GM23248 (cell line): ENCODE measurements at regions not wholly inside any gene's neighbourhood (a gene's known extent, or its start where the extent isn't known, plus 50 kb on each side); places are given as distances from the start of the nearest gene placed in this dataset.

Source experiments
- DNase-seq: peaks from one replicate; pipeline ENCODE4 v3.0.0-alpha.2; 2015
- H2AFZ ChIP-seq: fragments of 200-600 bp; sonication (generic); 2 replicates; pipeline ENCODE4 v1.6.1; 2016; ENCODE audit warnings: antibody characterized with exemption
- H3F3A ChIP-seq: fragments of 200-600 bp; sonication (generic); 2 replicates; pipeline ENCODE4 v1.6.1; 2016; ENCODE audit warnings: mild to moderate bottlenecking, antibody characterized with exemption, mixed run types; ENCODE audit not compliant: insufficient read depth
- H3K27ac ChIP-seq: fragments of 200-600 bp; sonication (generic); 2 replicates; pipeline ENCODE4 v1.5.1; 2016; ENCODE audit warnings: mild to moderate bottlenecking
- H3K27me3 ChIP-seq: fragments of 200-600 bp; sonication (generic); replicated peaks from 2 replicates; pipeline ENCODE4 v1.6.1; 2016; ENCODE audit warnings: mild to moderate bottlenecking; ENCODE audit not compliant: insufficient read depth
- H3K36me3 ChIP-seq: fragments of 200-600 bp; sonication (generic); 2 replicates; pipeline ENCODE4 v1.6.1; 2016; ENCODE audit warnings: low read depth, mild to moderate bottlenecking
- H3K4me1 ChIP-seq: fragments of 200-600 bp; sonication (generic); 2 replicates; pipeline ENCODE4 v1.6.1; 2016; ENCODE audit warnings: mild to moderate bottlenecking; ENCODE audit not compliant: insufficient read depth
- H3K4me2 ChIP-seq: fragments of 200-600 bp; sonication (generic); one replicate; pipeline ENCODE4 v1.6.1; 2016; ENCODE audit warnings: mild to moderate bottlenecking; ENCODE audit not compliant: unreplicated experiment
- H3K4me3 ChIP-seq: fragments of 200-600 bp; sonication (generic); 2 replicates; pipeline ENCODE4 v1.5.1; 2016; ENCODE audit warnings: mild to moderate bottlenecking
- H3K79me2 ChIP-seq: fragments of 200-600 bp; sonication (generic); 2 replicates; pipeline ENCODE4 v1.6.1; 2016; ENCODE audit warnings: mild to moderate bottlenecking; ENCODE audit not compliant: insufficient read depth
- H3K9ac ChIP-seq: fragments of 200-600 bp; sonication (generic); 2 replicates; pipeline ENCODE4 v1.6.1; 2016; ENCODE audit warnings: mild to moderate bottlenecking
- H3K9me2 ChIP-seq: fragments of 200-600 bp; sonication (generic); 2 replicates; pipeline ENCODE4 v1.6.1; 2016; ENCODE audit warnings: mixed run types, mild to moderate bottlenecking, moderate library complexity; ENCODE audit not compliant: insufficient read depth
- H3K9me3 ChIP-seq: fragments of 200-600 bp; sonication (generic); one replicate; pipeline ENCODE4 v1.6.1; 2017; ENCODE audit warnings: low read depth
- H4K20me1 ChIP-seq: fragments of 200-600 bp; sonication (generic); 2 replicates; pipeline ENCODE4 v1.6.0; 2016; ENCODE audit not compliant: insufficient read depth
- EZH2 ChIP-seq: fragments of 200-600 bp; sonication (generic); IDR thresholded peaks from 2 replicates; pipeline ENCODE4 v1.6.1; 2018; ENCODE audit warnings: antibody characterized with exemption, mild to moderate bottlenecking; ENCODE audit not compliant: insufficient read depth, poor library complexity, severe bottlenecking
- EZH2phosphoT487 ChIP-seq: fragments of 200-600 bp; sonication (generic); IDR thresholded peaks from 2 replicates; pipeline ENCODE4 v1.6.1; 2018; ENCODE audit warnings: antibody characterized with exemption, moderate library complexity, mild to moderate bottlenecking, low read depth; ENCODE audit not compliant: insufficient read depth
- WGBS, 2 experiments: methylation state at CpG; one replicate each; pipeline ENCODE4 v1.1.6; 2015 to 2017; ENCODE audit warnings: low lambda C conversion rate in 2 of 2, low coverage in 1 of 2; ENCODE audit errors: missing lambda C conversion rate in 2 of 2; 5-methylcytosine and 5-hydroxymethylcytosine counted together
- in situ Hi-C: fragments of 300-500 bp; cut with MboI; formaldehyde crosslinking; loops from 2 replicates; pipeline ENCODE4 v1.15.0; 2020

DNA sequence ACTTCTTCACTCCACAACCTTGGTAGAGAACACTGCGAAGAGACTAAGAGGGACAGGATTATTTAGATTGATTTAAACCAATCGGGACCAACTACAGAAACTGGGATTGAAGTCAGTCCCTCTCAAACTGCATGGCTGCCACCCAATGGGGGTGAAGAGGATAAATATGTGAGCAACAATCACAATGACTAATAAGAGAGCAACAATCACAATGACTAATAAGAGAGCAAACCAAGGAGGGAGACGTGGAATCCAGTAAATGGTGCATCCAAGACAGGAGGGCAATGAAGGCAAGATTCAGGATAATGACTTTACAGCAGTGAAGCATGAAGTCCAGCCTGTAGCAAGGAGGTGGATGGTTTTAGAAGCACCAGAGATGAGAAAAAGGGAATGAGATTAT, 322.8 kb downstream of the TTLL7 start:
- Histone ChIP-seq H3K27ac (no peak overlapping the region), H3K4me3 (no peak overlapping the region), H3K9ac (no peak overlapping the region), H3K9me2 (no peaks in the 10 kb centered on the region), H3K79me2 (no peaks in the 10 kb centered on the region), H3K4me2 (no peak overlapping the region), H3K9me3 (no peaks in the 10 kb centered on the region), H4K20me1 (no peaks in the 10 kb centered on the region), H3K27me3 (no peaks in the 10 kb centered on the region), H3F3A (no peaks in the 10 kb centered on the region), H3K36me3 (no peaks in the 10 kb centered on the region), H2AFZ (no peak overlapping the region), H3K4me1 (no peaks in the 10 kb centered on the region)
- no peak for TF ChIP-seq EZH2
- no peak for TF ChIP-seq EZH2phosphoT487
- in situ Hi-C loops: no loop called here
- peak; percentile 39 for DNase-seq
- 59 to 62% methylated on average over 3 of the region's 3 CpGs for WGBS, 2 experiments

DNA sequence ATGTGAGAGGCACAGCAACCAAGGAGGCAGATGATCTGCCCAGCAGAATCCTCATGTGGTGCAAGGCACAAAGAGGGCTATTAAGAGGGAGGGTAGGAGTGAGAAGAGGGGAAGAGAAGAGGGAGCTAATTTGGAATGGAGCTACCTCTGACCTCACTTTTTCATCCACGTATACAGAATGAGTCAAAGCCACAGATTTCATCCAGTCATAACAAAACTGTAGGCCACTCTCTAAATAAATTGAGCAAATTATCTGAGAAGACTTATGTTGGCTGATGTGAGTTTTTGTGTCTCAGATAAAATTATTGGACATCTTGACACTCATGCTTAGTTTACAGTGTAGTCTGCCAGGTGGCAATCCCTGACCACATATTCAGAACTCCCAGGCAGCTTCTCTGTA, 325.6 kb downstream of the TTLL7 start:
- H3K9ac ChIP-seq: no peak overlapping the region
- H3K4me1 ChIP-seq: no peaks in the 10 kb centered on the region
- no peaks in the 10 kb centered on the region for H3K9me2 ChIP-seq
- H3K27ac ChIP-seq: no peak overlapping the region
- no peak for TF ChIP-seq EZH2
- TF ChIP-seq EZH2phosphoT487: no peak
- no peaks in the 10 kb centered on the region for H3K27me3 ChIP-seq
- no peaks in the 10 kb centered on the region for H3K36me3 ChIP-seq
- in situ Hi-C loops: no loop called here
- H3K4me2 ChIP-seq: no peak overlapping the region
- peak; percentile 24 for DNase-seq
- H3K4me3 ChIP-seq: no peak overlapping the region
- H3F3A ChIP-seq: no peaks in the 10 kb centered on the region
- no peaks in the 10 kb centered on the region for H3K9me3 ChIP-seq
- no peaks in the 10 kb centered on the region for H3K79me2 ChIP-seq
- 9 to 22% methylated on average over 1 of the region's 1 CpG for WGBS, 2 experiments
- no peaks in the 10 kb centered on the region for H4K20me1 ChIP-seq
- no peak overlapping the region for H2AFZ ChIP-seq

DNA sequence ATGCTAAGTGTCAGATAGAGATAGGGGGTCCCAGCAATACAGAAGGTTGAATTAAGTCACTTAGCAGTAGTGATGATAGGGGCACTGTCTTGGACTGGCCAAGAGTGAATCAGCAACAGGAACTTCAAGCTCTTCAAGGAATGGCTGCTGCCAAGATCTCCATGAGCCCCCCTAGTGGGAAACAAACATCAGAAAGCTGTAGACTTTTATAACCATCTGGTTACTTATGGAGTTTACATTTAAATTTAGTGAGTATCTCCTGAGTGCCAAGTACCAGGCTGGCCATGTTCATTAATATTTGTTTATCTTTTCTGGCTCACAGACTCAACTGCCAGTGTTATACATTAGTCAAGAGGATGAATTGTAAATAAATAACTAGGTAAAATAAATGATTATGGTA, 327.3 kb downstream of the TTLL7 start:
- no peak for DNase-seq

DNA sequence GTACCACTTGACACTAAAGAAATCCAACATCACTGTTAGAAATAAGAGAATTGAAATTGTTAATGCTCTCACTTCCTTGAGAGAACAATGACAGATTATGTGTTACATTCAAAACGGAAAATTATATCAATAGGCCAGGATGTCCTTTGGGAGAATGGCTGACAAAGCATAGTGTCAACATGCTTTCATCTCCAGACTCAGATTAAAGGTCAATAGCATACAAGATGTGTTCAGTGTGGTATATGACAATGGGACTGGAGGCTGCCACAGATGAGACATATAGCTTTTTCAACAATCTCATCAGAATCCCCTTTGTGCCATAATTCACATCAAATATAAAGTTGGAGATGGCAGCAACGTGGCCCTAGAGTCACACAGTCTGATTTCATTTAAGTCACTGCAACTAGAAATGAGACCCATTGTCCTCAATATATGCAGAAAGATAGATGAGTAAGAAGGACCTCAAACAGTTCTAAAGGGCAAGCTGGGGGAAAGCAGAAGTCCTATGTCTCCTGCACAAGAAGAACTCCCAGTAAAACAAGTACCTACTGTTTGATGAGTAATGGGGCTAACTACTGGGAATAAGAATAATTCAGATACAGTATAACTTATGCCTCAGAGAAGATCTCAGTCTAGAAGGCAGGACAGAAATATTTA, 327.9 kb downstream of the TTLL7 start:
- Histone ChIP-seq H3K4me3 (no peak overlapping the region), H3K9ac (no peak overlapping the region), H4K20me1 (no peaks in the 10 kb centered on the region), H3K4me2 (no peak overlapping the region), H3K27me3 (no peaks in the 10 kb centered on the region), H3K9me2 (no peaks in the 10 kb centered on the region), H3K9me3 (no peaks in the 10 kb centered on the region), H3K36me3 (no peaks in the 10 kb centered on the region), H3F3A (no peaks in the 10 kb centered on the region), H2AFZ (no peak overlapping the region), H3K4me1 (no peaks in the 10 kb centered on the region), H3K79me2 (no peaks in the 10 kb centered on the region), H3K27ac (no peak overlapping the region)
- 10 to 21% methylated on average over 2 of the region's 2 CpGs for WGBS, 2 experiments
- in situ Hi-C loops: no loop called here
- no peak for TF ChIP-seq EZH2phosphoT487
- no peak for TF ChIP-seq EZH2
- no peak for DNase-seq

More for the DNA sequence above, 327.3 kb downstream of the TTLL7 start:
- no peaks in the 10 kb centered on the region for H3K79me2 ChIP-seq
- H3K9ac ChIP-seq: no peak overlapping the region
- H3K4me1 ChIP-seq: no peaks in the 10 kb centered on the region
- no peaks in the 10 kb centered on the region for H3K36me3 ChIP-seq
- H3F3A ChIP-seq: no peaks in the 10 kb centered on the region
- no peak for TF ChIP-seq EZH2
- no peak for TF ChIP-seq EZH2phosphoT487
- no peaks in the 10 kb centered on the region for H3K9me3 ChIP-seq
- no peak overlapping the region for H2AFZ ChIP-seq
- in situ Hi-C loops: no loop called here
- H3K9me2 ChIP-seq: no peaks in the 10 kb centered on the region
- H3K27me3 ChIP-seq: no peaks in the 10 kb centered on the region
- H3K4me2 ChIP-seq: no peak overlapping the region
- no peak overlapping the region for H3K27ac ChIP-seq
- H3K4me3 ChIP-seq: no peak overlapping the region
- no peaks in the 10 kb centered on the region for H4K20me1 ChIP-seq
